ENCODE measurements at regions not wholly inside any gene's neighbourhood (a gene's known extent, or its start where the extent isn't known, plus 50 kb on each side); places are given as distances from the start of the nearest gene placed in this dataset.

DNA sequence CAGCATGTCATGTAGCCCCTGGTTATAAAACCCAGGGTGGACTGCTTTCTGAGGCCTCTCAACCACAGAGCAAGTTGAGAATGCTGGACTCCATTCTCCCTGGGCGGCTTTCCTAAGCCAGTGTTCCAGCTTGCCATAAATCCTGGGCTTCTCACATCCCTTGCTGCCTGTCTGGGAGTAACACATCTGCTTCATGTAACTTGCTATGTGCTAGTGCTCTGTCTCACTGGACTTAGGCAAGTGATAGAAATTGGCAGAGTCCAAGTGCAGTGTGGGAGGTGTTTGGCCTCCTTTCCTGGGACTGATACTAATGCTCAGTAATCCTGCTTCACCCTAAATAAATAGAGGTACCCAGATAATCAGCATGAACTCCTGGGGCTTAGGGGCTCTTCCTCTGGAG is 277.1 kb upstream of the POM121L12 start:
- no peak overlapping the region for H2AFZ ChIP-seq
- no peaks in the 10 kb centered on the region for H3K9me2 ChIP-seq (ENCODE audit: insufficient read depth)
- no peak overlapping the region for H3K27ac ChIP-seq
- no peaks in the 10 kb centered on the region for H3K79me2 ChIP-seq (ENCODE audit: low read depth)
- ChIA-PET CTCF (no interaction called here), POLR2A (ENCODE audit: unreplicated experiment) (no interaction called here)
- no peaks in the 10 kb centered on the region for H3K36me3 ChIP-seq (ENCODE audit: low read depth)
- TF ChIP-seq EZH2 (IDR thresholded peaks at IDR 0.05; ENCODE audit: low read depth) = no peak
- TF ChIP-seq, protein P1, sequence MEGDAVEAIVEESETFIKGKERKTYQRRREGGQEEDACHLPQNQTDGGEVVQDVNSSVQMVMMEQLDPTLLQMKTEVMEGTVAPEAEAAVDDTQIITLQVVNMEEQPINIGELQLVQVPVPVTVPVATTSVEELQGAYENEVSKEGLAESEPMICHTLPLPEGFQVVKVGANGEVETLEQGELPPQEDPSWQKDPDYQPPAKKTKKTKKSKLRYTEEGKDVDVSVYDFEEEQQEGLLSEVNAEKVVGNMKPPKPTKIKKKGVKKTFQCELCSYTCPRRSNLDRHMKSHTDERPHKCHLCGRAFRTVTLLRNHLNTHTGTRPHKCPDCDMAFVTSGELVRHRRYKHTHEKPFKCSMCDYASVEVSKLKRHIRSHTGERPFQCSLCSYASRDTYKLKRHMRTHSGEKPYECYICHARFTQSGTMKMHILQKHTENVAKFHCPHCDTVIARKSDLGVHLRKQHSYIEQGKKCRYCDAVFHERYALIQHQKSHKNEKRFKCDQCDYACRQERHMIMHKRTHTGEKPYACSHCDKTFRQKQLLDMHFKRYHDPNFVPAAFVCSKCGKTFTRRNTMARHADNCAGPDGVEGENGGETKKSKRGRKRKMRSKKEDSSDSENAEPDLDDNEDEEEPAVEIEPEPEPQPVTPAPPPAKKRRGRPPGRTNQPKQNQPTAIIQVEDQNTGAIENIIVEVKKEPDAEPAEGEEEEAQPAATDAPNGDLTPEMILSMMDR (conservative IDR thresholded peaks at IDR 0.05) = no peak
- no peak overlapping the region for H3K4me2 ChIP-seq
- no peaks in the 10 kb centered on the region for H4K20me1 ChIP-seq (ENCODE audit: insufficient read depth)
- H3K27me3 ChIP-seq (ENCODE audit: insufficient read depth, low read depth) = no peaks in the 10 kb centered on the region
- DNase-seq = no peak
- H3F3A ChIP-seq (ENCODE audit: insufficient read depth, low read depth) = no peaks in the 10 kb centered on the region
- no peaks in the 10 kb centered on the region for H3K4me1 ChIP-seq (replicated peaks; ENCODE audit: insufficient read depth)
- H3K9me3 ChIP-seq (ENCODE audit: insufficient read depth, low read depth) = no peaks in the 10 kb centered on the region
- BruUV-seq (replicated peaks) = no TSS peak
- no peak overlapping the region for H3K4me3 ChIP-seq
- intact Hi-C loops (cut with micrococcal nuclease; ENCODE audit: unreplicated experiment) = no loop called here

DNA sequence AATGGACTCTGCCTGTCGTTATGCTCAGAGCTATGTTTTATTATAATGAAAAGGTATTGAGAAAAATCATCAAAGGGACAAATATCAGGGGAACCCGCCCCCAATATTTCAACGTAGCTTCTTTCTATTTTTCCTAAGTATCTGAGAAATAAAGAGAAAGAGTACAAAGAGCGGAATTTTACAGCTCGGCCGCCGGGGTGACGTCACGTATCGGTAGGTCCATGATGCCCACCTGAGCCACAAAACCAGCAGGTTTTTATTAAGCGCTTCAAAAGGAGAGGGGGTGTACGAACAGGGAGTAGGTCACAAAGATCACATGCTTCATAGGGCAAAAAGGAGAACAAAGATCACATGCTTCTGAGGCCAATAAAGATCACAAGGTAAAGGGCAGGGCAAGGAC is 281.6 kb upstream of the POM121L12 start:
- DNase-seq = no peak
- no peaks in the 10 kb centered on the region for H3K79me2 ChIP-seq (ENCODE audit: low read depth)
- H3K27ac ChIP-seq = no peak overlapping the region
- no peaks in the 10 kb centered on the region for H3F3A ChIP-seq (ENCODE audit: insufficient read depth, low read depth)
- H3K4me1 ChIP-seq (replicated peaks; ENCODE audit: insufficient read depth) = no peaks in the 10 kb centered on the region
- no peak overlapping the region for H2AFZ ChIP-seq
- no peak overlapping the region for H3K4me2 ChIP-seq
- H3K4me3 ChIP-seq = no peak overlapping the region
- no peaks in the 10 kb centered on the region; the same call in 1 of the 2 replicates for H4K20me1 ChIP-seq (ENCODE audit: insufficient read depth)
- no peaks in the 10 kb centered on the region for H3K36me3 ChIP-seq (ENCODE audit: low read depth)
- no peaks in the 10 kb centered on the region for H3K9me3 ChIP-seq (ENCODE audit: insufficient read depth, low read depth)
- no TSS peak for BruUV-seq (replicated peaks)
- ChIA-PET POLR2A (ENCODE audit: unreplicated experiment) (no interaction called here), CTCF (no interaction called here)
- no peaks in the 10 kb centered on the region for H3K27me3 ChIP-seq (ENCODE audit: insufficient read depth, low read depth)
- no peaks in the 10 kb centered on the region for H3K9me2 ChIP-seq (ENCODE audit: insufficient read depth)
- intact Hi-C loops (cut with micrococcal nuclease; ENCODE audit: unreplicated experiment) = no loop called here
- TF ChIP-seq EZH2 (IDR thresholded peaks at IDR 0.05; ENCODE audit: low read depth) = no peak
- TF ChIP-seq, protein P1 (conservative IDR thresholded peaks at IDR 0.05) = no peak

DNA sequence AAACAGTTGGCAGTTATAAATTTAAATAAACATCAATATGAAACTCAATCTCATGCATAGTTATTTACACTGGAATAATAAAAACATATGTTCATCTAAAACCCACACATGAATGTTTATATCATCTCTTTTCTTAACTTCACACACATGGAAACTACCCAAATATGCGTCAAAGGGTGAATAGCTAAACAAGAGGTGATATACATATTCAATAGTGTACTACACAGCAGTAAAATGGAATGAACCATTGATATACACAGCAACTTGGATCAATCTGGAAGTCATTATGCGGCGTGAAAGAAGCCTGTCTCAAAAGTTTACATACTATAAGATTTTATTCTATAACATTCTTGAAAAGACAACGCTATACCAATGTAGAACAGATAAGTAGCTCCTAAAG is 282.5 kb upstream of the POM121L12 start:
- intact Hi-C loops (cut with micrococcal nuclease; ENCODE audit: unreplicated experiment) = no loop called here
- TF ChIP-seq EZH2 (IDR thresholded peaks at IDR 0.05; ENCODE audit: low read depth) = no peak
- TF ChIP-seq, protein P1 (conservative IDR thresholded peaks at IDR 0.05) = no peak
- DNase-seq = no peak
- Histone ChIP-seq H4K20me1 (ENCODE audit: insufficient read depth) (no peaks in the 10 kb centered on the region; the same call in 1 of the 2 replicates), H3K36me3 (ENCODE audit: low read depth) (no peaks in the 10 kb centered on the region), H3K27me3 (ENCODE audit: insufficient read depth, low read depth) (no peaks in the 10 kb centered on the region), H3K79me2 (ENCODE audit: low read depth) (no peaks in the 10 kb centered on the region), H3K27ac (no peak overlapping the region), H3K9me3 (ENCODE audit: insufficient read depth, low read depth) (no peaks in the 10 kb centered on the region), H3K4me1 (replicated peaks; ENCODE audit: insufficient read depth) (no peaks in the 10 kb centered on the region), H3K9me2 (ENCODE audit: insufficient read depth) (no peaks in the 10 kb centered on the region), H3F3A (ENCODE audit: insufficient read depth, low read depth) (no peaks in the 10 kb centered on the region), H3K4me3 (no peak overlapping the region), H2AFZ (no peak overlapping the region), H3K4me2 (no peak overlapping the region)
- ChIA-PET POLR2A (ENCODE audit: unreplicated experiment) (no interaction called here), CTCF (no interaction called here)
- no TSS peak for BruUV-seq (replicated peaks)
